ENCODE measurements at regions not wholly inside any gene's neighbourhood (a gene's known extent, or its start where the extent isn't known, plus 50 kb on each side); places are given as distances from the start of the nearest gene placed in this dataset.
A peak's percentile ranks its signal among the peaks of the same experiment; 100 is the strongest.

DNA sequence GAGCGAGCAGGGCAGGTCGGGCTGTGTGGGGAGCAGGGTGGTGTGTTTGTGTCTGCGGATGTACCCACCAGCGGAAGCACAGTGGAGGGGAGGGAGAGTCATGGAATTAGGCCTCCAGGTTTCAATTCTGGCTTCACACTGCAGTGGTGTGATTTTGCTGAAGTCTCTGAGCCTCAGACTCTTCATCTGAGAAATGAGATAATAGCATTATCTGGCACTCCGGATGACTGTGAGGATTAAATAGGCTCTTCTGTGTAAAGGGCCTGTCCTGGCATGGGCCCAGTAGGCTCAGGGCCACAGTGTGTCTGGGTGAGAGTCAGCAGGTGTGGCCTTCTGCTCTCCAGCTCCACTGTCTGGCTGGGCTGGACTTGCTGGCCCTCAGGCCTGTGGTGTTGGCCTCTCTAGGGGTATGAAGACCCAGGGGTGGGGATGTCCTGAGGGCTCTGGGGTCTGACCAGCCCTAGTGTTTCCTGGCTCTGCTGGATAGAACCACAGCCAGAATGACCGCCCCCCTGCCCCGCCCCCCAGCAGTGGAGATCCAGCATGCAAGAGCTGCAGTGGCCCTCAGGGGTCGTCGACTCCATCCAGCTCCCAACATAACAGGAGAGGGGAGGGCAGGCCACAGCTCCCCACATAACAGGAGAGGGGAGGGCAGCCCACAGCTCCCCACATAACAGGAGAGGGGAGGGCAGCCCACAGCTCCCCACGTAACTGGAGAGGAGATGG, 178.6 kb downstream of the RPS24 start:
- Histone ChIP-seq H3K27ac (ENCODE audit: insufficient read depth, low read length) (no peak overlapping the region), H3K79me2 (ENCODE audit: control insufficient read depth, insufficient read depth, low read length) (no peaks in the 10 kb centered on the region), H3K4me2 (ENCODE audit: extremely low read depth, insufficient read depth, low read length) (no peak overlapping the region), H3K9ac (ENCODE audit: insufficient read depth, low read length) (no peak overlapping the region), H3K36me3 (ENCODE audit: control insufficient read depth, insufficient read depth, low read length) (no peaks in the 10 kb centered on the region), H3K4me3 (replicated peaks in 1 of 4; ENCODE audit: control extremely low read depth in 1 of 4, insufficient read depth in 1 of 4, low read depth in 3 of 4, low read length in 4 of 4) (no peak overlapping the region), H3K9me3 (ENCODE audit: control insufficient read depth, insufficient read depth, low read depth, low read length) (no peaks in the 10 kb centered on the region), H4K20me1 (ENCODE audit: control insufficient read depth, extremely low read depth, insufficient read depth, low read length) (no peaks in the 10 kb centered on the region), H2AFZ (ENCODE audit: low read length) (no peak overlapping the region), H3K4me1 (ENCODE audit: control insufficient read depth, extremely low read depth, insufficient read depth, low read length) (peaks cover 5% of the 10 kb centered on the region), H3K27me3 (ENCODE audit: control insufficient read depth, insufficient read depth, low read length) (no peaks in the 10 kb centered on the region)
- TF ChIP-seq, protein P1, sequence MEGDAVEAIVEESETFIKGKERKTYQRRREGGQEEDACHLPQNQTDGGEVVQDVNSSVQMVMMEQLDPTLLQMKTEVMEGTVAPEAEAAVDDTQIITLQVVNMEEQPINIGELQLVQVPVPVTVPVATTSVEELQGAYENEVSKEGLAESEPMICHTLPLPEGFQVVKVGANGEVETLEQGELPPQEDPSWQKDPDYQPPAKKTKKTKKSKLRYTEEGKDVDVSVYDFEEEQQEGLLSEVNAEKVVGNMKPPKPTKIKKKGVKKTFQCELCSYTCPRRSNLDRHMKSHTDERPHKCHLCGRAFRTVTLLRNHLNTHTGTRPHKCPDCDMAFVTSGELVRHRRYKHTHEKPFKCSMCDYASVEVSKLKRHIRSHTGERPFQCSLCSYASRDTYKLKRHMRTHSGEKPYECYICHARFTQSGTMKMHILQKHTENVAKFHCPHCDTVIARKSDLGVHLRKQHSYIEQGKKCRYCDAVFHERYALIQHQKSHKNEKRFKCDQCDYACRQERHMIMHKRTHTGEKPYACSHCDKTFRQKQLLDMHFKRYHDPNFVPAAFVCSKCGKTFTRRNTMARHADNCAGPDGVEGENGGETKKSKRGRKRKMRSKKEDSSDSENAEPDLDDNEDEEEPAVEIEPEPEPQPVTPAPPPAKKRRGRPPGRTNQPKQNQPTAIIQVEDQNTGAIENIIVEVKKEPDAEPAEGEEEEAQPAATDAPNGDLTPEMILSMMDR (conservative IDR thresholded peaks at IDR 0.05 in 1 of 2, IDR thresholded peaks at IDR 0.05 in 1 of 2; ENCODE audit: low read depth in 1 of 2, low read length in 2 of 2) = no peak
- no peak for TF ChIP-seq EZH2 (IDR thresholded peaks at IDR 0.05; ENCODE audit: low read length, missing control alignments)
- peak in 1 of 2 donors; percentile 30 for DNase-seq (ENCODE audit: low read depth in 2 of 2)

- Histone ChIP-seq H3K79me2 (ENCODE audit: control insufficient read depth, insufficient read depth, low read length) (no peaks in the 10 kb centered on the region), H3K27ac (ENCODE audit: insufficient read depth, low read length) (no peak overlapping the region), H3K27me3 (ENCODE audit: control insufficient read depth, insufficient read depth, low read length) (no peaks in the 10 kb centered on the region), H3K4me2 (ENCODE audit: extremely low read depth, insufficient read depth, low read length) (no peak overlapping the region), H3K36me3 (ENCODE audit: control insufficient read depth, insufficient read depth, low read length) (no peaks in the 10 kb centered on the region), H3K4me3 (replicated peaks in 1 of 4; ENCODE audit: control extremely low read depth in 1 of 4, insufficient read depth in 1 of 4, low read depth in 3 of 4, low read length in 4 of 4) (no peak overlapping the region), H3K9me3 (ENCODE audit: control insufficient read depth, insufficient read depth, low read depth, low read length) (no peaks in the 10 kb centered on the region), H4K20me1 (ENCODE audit: control insufficient read depth, extremely low read depth, insufficient read depth, low read length) (no peaks in the 10 kb centered on the region), H3K4me1 (ENCODE audit: control insufficient read depth, extremely low read depth, insufficient read depth, low read length) (peaks cover 5% of the 10 kb centered on the region), H3K9ac (ENCODE audit: insufficient read depth, low read length) (no peak overlapping the region), H2AFZ (ENCODE audit: low read length) (no peak overlapping the region)
- no peak for TF ChIP-seq EZH2 (IDR thresholded peaks at IDR 0.05; ENCODE audit: low read length, missing control alignments)
- TF ChIP-seq, protein P1 (conservative IDR thresholded peaks at IDR 0.05 in 1 of 2, IDR thresholded peaks at IDR 0.05 in 1 of 2; ENCODE audit: low read depth in 1 of 2, low read length in 2 of 2) = no peak
- DNase-seq (ENCODE audit: low read depth in 2 of 2) = no peak
These were observed 179.1 kb downstream of the RPS24 start for GRCh38 chr10:78212786-78213175.

- Histone ChIP-seq H3K9me3 (ENCODE audit: control insufficient read depth, insufficient read depth, low read depth, low read length) (no peaks in the 10 kb centered on the region), H3K27ac (ENCODE audit: insufficient read depth, low read length) (no peak overlapping the region), H4K20me1 (ENCODE audit: control insufficient read depth, extremely low read depth, insufficient read depth, low read length) (no peaks in the 10 kb centered on the region), H3K27me3 (ENCODE audit: control insufficient read depth, insufficient read depth, low read length) (no peaks in the 10 kb centered on the region), H3K4me3 (replicated peaks in 1 of 4; ENCODE audit: control extremely low read depth in 1 of 4, insufficient read depth in 1 of 4, low read depth in 3 of 4, low read length in 4 of 4) (no peak overlapping the region), H2AFZ (ENCODE audit: low read length) (no peak overlapping the region), H3K4me1 (ENCODE audit: control insufficient read depth, extremely low read depth, insufficient read depth, low read length) (peaks cover 5% of the 10 kb centered on the region), H3K9ac (ENCODE audit: insufficient read depth, low read length) (no peak overlapping the region), H3K36me3 (ENCODE audit: control insufficient read depth, insufficient read depth, low read length) (no peaks in the 10 kb centered on the region), H3K79me2 (ENCODE audit: control insufficient read depth, insufficient read depth, low read length) (no peaks in the 10 kb centered on the region), H3K4me2 (ENCODE audit: extremely low read depth, insufficient read depth, low read length) (no peak overlapping the region)
- TF ChIP-seq EZH2 (IDR thresholded peaks at IDR 0.05; ENCODE audit: low read length, missing control alignments) = no peak
- TF ChIP-seq, protein P1 (conservative IDR thresholded peaks at IDR 0.05 in 1 of 2, IDR thresholded peaks at IDR 0.05 in 1 of 2; ENCODE audit: low read depth in 1 of 2, low read length in 2 of 2) = no peak
- no peak for DNase-seq (ENCODE audit: low read depth in 2 of 2)
These were observed 181.3 kb downstream of the RPS24 start for GRCh38 chr10:78214955-78215354.
